CD4-positive, alpha-beta T cell (primary cell): ENCODE measurements at regions not wholly inside any gene's neighbourhood (a gene's known extent, or its start where the extent isn't known, plus 50 kb on each side); places are given as distances from the start of the nearest gene placed in this dataset.

ENCODE experiments used
- ATAC-seq: fragments of 200-7000 bp; cut with Tn5 transposase; one replicate; pipeline ENCODE4 v1.10.0; 2022; ENCODE audit warnings: mild to moderate bottlenecking; ENCODE audit not compliant: poor library complexity
- CTCF ChIA-PET: fragments of 350-600 bp; sonication (Branson Sonifier 250); formaldehyde crosslinking; loops from one replicate; lab custom pipeline; 2021; ENCODE audit warnings: antibody characterized with exemption, inconsistent platforms; lab: Charles Lee
- POLR2A ChIA-PET: fragments of 350-600 bp; sonication (Branson Sonifier 250); formaldehyde crosslinking; loops from one replicate; lab custom pipeline; 2021; ENCODE audit warnings: antibody characterized with exemption, inconsistent platforms; lab: Charles Lee
- DNase-seq, 14 experiments: peaks; one replicate each; pipeline ENCODE4 v3.0.0-alpha.2; 2013 to 2020; ENCODE audit warnings: mixed read lengths in 2 of 14
- H3K27ac ChIP-seq, 2 donors: one replicate each; pipeline versions ENCODE4 v1.5.1 to v1.7.0; 2013; ENCODE audit warnings: low read length in 2 of 2, low read depth in 1 of 2, mild to moderate bottlenecking in 1 of 2
- H3K27me3 ChIP-seq, 2 experiments: 1 replicate in 1 of 2; 2 replicates in 1 of 2; pipeline versions ENCODE4 v1.6.1 to v1.7.0; 2013; ENCODE audit warnings: low read length in 2 of 2, control low read depth in 1 of 2, mild to moderate bottlenecking in 1 of 2, moderate library complexity in 1 of 2; ENCODE audit not compliant: insufficient read depth in 2 of 2, control insufficient read depth in 1 of 2
- H3K36me3 ChIP-seq: one replicate; pipeline ENCODE4 v1.6.1; 2013; ENCODE audit warnings: low read length, control low read depth; ENCODE audit not compliant: insufficient read depth
- H3K4me1 ChIP-seq: one replicate; pipeline ENCODE4 v1.6.1; 2013; ENCODE audit warnings: low read length, control low read depth; ENCODE audit not compliant: insufficient read depth
- H3K4me3 ChIP-seq: one replicate; pipeline ENCODE4 v1.5.1; 2013; ENCODE audit warnings: mild to moderate bottlenecking, low read length, moderate library complexity
- H3K9me3 ChIP-seq, 2 experiments: 1 replicate in 1 of 2; 2 replicates in 1 of 2; pipeline versions ENCODE4 v1.6.1 to v1.7.0; 2013; ENCODE audit warnings: low read length in 2 of 2, mild to moderate bottlenecking in 2 of 2, control low read depth in 1 of 2, moderate library complexity in 1 of 2; ENCODE audit not compliant: control insufficient read depth in 1 of 2, insufficient read depth in 1 of 2
- H3K27ac Mint-ChIP-seq: one replicate; pipeline ENCODE4 v1.8.0; 2020; ENCODE audit warnings: mixed read lengths
- H3K27me3 Mint-ChIP-seq: one replicate; pipeline ENCODE4 v1.8.0; 2021; ENCODE audit warnings: mixed read lengths
- H3K36me3 Mint-ChIP-seq: one replicate; pipeline ENCODE4 v1.8.0; 2021; ENCODE audit warnings: low read depth, mixed read lengths
- H3K4me1 Mint-ChIP-seq: one replicate; pipeline ENCODE4 v1.8.0; 2021; ENCODE audit warnings: low read depth, mixed read lengths
- H3K4me3 Mint-ChIP-seq: one replicate; pipeline ENCODE4 v1.8.0; 2020; ENCODE audit warnings: mild to moderate bottlenecking, mixed read lengths
- H3K9me3 Mint-ChIP-seq: one replicate; pipeline ENCODE4 v1.8.0; 2020; ENCODE audit warnings: mixed read lengths
- intact Hi-C, 2 experiments: fragments of 100-400 bp; cut with DNase I in 1 of 2; cut with micrococcal nuclease in 1 of 2; formaldehyde crosslinking; loops; one replicate each; pipeline versions ENCODE4 v1.15.1 to v1.9.0; 2023 to 2025; cut with DNase I, micrococcal nuclease
- TF ChIP-seq, protein P1 (sequence below): fragments of 200-600 bp; IDR thresholded peaks from one replicate; pipeline ENCODE4 v1.8.0; 2022; ENCODE audit warnings: antibody characterized with exemption, mild to moderate bottlenecking

DNA sequence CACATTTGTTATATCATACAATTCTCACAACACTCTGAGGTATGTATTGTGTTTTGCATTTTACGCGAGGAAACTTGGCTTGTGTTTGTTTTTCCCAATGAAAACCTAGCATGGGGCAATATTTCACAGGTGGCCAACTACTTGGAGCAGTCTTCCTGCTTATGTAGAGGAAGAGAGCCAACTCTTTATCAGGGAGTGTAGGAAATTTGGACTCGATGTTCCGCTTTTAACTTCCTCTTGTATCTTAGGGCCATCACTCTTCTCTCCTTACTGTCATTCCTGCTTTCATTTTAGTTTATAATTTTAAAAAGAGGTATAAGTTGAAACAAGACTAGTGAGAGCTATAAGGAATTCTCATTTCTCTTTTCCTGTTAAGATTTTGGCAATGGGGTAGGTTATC lies 107.7 kb upstream of the RPS6KA3 start:
- H3K36me3 Mint-ChIP-seq, result no peaks in the 10 kb centered on the region
- TF ChIP-seq, protein P1, sequence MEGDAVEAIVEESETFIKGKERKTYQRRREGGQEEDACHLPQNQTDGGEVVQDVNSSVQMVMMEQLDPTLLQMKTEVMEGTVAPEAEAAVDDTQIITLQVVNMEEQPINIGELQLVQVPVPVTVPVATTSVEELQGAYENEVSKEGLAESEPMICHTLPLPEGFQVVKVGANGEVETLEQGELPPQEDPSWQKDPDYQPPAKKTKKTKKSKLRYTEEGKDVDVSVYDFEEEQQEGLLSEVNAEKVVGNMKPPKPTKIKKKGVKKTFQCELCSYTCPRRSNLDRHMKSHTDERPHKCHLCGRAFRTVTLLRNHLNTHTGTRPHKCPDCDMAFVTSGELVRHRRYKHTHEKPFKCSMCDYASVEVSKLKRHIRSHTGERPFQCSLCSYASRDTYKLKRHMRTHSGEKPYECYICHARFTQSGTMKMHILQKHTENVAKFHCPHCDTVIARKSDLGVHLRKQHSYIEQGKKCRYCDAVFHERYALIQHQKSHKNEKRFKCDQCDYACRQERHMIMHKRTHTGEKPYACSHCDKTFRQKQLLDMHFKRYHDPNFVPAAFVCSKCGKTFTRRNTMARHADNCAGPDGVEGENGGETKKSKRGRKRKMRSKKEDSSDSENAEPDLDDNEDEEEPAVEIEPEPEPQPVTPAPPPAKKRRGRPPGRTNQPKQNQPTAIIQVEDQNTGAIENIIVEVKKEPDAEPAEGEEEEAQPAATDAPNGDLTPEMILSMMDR, result no peak
- intact Hi-C loops, result no loop called here
- Histone ChIP-seq H3K27ac (no peak overlapping the region), H3K36me3 (no peaks in the 10 kb centered on the region), H3K9me3 (no peaks in the 10 kb centered on the region), H3K27me3 (no peaks in the 10 kb centered on the region), H3K4me3 (no peak overlapping the region), H3K4me1 (peaks cover 6% of the 10 kb centered on the region)
- H3K9me3 Mint-ChIP-seq, result no peaks in the 10 kb centered on the region
- no peaks in the 10 kb centered on the region for H3K27me3 Mint-ChIP-seq
- ATAC-seq (no peak), DNase-seq (peak in 1 of 14 experiments; percentile 4)
- ChIA-PET POLR2A (interaction anchor here (0.7 kb wide), 1 partner anchor 68 kb away, joined by 3 read pairs; no protein-coding TSS in a partner anchor), CTCF (no interaction called here)
- H3K4me3 Mint-ChIP-seq, result no peak overlapping the region
- H3K4me1 Mint-ChIP-seq, result peaks cover 18% of the 10 kb centered on the region
- H3K27ac Mint-ChIP-seq, result no peak overlapping the region

DNA sequence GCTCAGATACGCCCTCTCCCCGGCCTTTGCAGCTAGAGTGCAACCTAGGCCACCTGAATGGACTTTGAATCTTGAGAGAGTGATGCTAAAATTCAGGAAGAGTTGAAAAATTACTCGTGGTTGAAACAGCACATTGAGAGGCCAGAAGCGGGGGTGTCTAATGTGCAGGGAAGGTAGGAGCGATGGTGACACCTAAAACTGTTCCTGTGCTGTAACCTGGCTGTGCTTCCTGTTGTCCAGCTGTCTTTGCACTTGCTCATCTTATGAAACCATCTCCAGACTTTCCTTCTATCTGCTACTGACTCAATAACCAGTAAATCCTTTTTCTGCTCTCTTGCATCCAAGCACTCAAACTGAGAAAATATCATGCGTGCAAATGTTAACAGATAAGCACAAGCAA lies 106.4 kb upstream of the RPS6KA3 start:
- H3K27ac Mint-ChIP-seq, result no peak overlapping the region
- TF ChIP-seq, protein P1, result no peak
- no peaks in the 10 kb centered on the region for H3K9me3 Mint-ChIP-seq
- no peaks in the 10 kb centered on the region for H3K36me3 Mint-ChIP-seq
- H3K27me3 ChIP-seq, result no peaks in the 10 kb centered on the region
- ChIA-PET CTCF (no interaction called here), POLR2A (no interaction called here)
- peaks cover 15% of the 10 kb centered on the region for H3K4me1 Mint-ChIP-seq
- no peaks in the 10 kb centered on the region for H3K27me3 Mint-ChIP-seq
- no peaks in the 10 kb centered on the region for H3K36me3 ChIP-seq
- H3K9me3 ChIP-seq, result no peaks in the 10 kb centered on the region
- ATAC-seq (no peak), DNase-seq (no peak)
- intact Hi-C loops, result no loop called here
- peaks cover 2% of the 10 kb centered on the region for H3K4me1 ChIP-seq
- H3K4me3 Mint-ChIP-seq, result no peak overlapping the region
- H3K4me3 ChIP-seq, result no peak overlapping the region
- no peak overlapping the region for H3K27ac ChIP-seq

DNA sequence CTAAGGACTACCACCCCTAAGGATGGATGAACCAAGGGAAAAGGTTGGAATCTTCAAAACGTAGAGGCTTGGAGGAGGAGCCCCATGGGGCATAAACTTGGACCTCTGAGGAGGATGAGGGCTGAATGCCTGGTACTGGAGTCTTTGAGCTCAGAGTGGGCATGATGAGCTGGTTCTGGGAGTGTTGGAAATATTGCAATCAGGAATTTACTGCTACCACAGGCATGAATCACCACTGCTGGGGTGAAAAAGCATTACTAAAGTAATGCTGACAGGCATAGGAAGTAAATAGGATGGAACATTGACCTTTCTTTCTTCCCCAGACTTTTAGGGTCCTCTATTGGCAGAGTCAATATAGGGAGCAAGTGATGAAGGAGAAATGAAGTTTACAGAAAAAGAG lies 105.8 kb upstream of the RPS6KA3 start:
- Histone ChIP-seq H3K27ac (no peak overlapping the region), H3K4me1 (peaks cover 2% of the 10 kb centered on the region), H3K27me3 (no peaks in the 10 kb centered on the region), H3K4me3 (no peak overlapping the region), H3K36me3 (no peaks in the 10 kb centered on the region), H3K9me3 (no peaks in the 10 kb centered on the region)
- Mint-ChIP-seq H3K4me3 (no peak overlapping the region), H3K27me3 (no peaks in the 10 kb centered on the region), H3K4me1 (peaks cover 12% of the 10 kb centered on the region), H3K27ac (no peak overlapping the region), H3K36me3 (no peaks in the 10 kb centered on the region), H3K9me3 (no peaks in the 10 kb centered on the region)
- intact Hi-C loops, result no loop called here
- CTCF ChIA-PET, result no interaction called here
- TF ChIP-seq, protein P1, result no peak
- POLR2A ChIA-PET, result no interaction called here
- ATAC-seq (no peak), DNase-seq (peak in 2 of 14 experiments; percentile 13 to 28)
